K562 (cell line): ENCODE measurements at regions not wholly inside any gene's neighbourhood (a gene's known extent, or its start where the extent isn't known, plus 50 kb on each side); places are given as distances from the start of the nearest gene placed in this dataset.
"Not testable (repeated sequence)": the region's sequence is repeated elsewhere in the genome, so short reads cannot be mapped to it uniquely, and the experiment has no call there.

Source experiments
- ATAC-seq: fragments of 200-7000 bp; cut with Tn5 transposase; 3 replicates; pipeline ENCODE4 v1.9.1; 2020; ENCODE audit warnings: moderate library complexity
- BruUV-seq: library from RNA; stranded (reverse); fragments of 400-500 nt; replicated peaks from 2 replicates; lab custom pipeline; 2021; lab: Mats Ljungman, UMichigan
- CTCF ChIA-PET: fragments of 300-600 bp; formaldehyde crosslinking; extraction: SDS; loops from one replicate; lab custom pipeline; 2021; ENCODE audit warnings: low intra/inter-chr PET ratio; lab: Yijun Ruan, JAX
- POLR2A ChIA-PET: fragments of 300-600, 350-650 bp; sonication (Branson Sonifier 250); formaldehyde crosslinking; extraction: SDS; loops from one replicate; lab custom pipeline; 2021; ENCODE audit warnings: antibody characterized with exemption, inconsistent platforms; lab: Yijun Ruan, JAX
- DNase-seq, 4 experiments: peaks; one replicate each; pipeline versions ENCODE4 v3.0.0 to v3.0.0-alpha.2; 2011 to 2018; ENCODE audit warnings: low spot score in 3 of 4, mixed read lengths in 3 of 4; ENCODE audit errors: extremely low read depth in 1 of 4
- FAIRE-seq: peaks from 2 replicates; lab custom pipeline; 2011; peaks lifted over from hg19 to GRCh38; lab: Jason Lieb, UNC
- H2AFZ ChIP-seq: 2 replicates; pipeline ENCODE4 v1.6.0; 2011; ENCODE audit warnings: low read depth, low read length, control low read depth, inconsistent platforms
- H3K27ac ChIP-seq: fragments of 200-600 bp; 3 replicates; pipeline ENCODE4 v1.8.0; 2011; ENCODE audit warnings: low read depth, mild to moderate bottlenecking, control low read depth, inconsistent platforms, low read length, moderate library complexity, mixed read lengths; ENCODE audit errors: extremely low read depth
- H3K27me3 ChIP-seq, 2 experiments: fragments of 300-600 bp in 1 of 2; 2 replicates in 1 of 2; 3 replicates in 1 of 2; pipeline versions ENCODE4 v1.6.0 to v1.8.0; 2011; ENCODE audit warnings: inconsistent platforms in 2 of 2, low read length in 2 of 2, mild to moderate bottlenecking in 1 of 2, mixed read lengths in 1 of 2, moderate library complexity in 1 of 2; ENCODE audit not compliant: control insufficient read depth in 2 of 2, insufficient read depth in 2 of 2
- H3K36me3 ChIP-seq: fragments of 300-600 bp; 3 replicates; pipeline ENCODE4 v1.8.0; 2011; ENCODE audit warnings: mild to moderate bottlenecking, low read length, inconsistent platforms; ENCODE audit not compliant: control insufficient read depth, insufficient read depth
- H3K4me1 ChIP-seq, 2 experiments: fragments of 200-600 bp in 1 of 2; replicated peaks in 1 of 2; 2 replicates in 1 of 2; 3 replicates in 1 of 2; pipeline versions ENCODE4 v1.5.1 to v1.8.0; 2011; ENCODE audit warnings: inconsistent platforms in 2 of 2, low read length in 2 of 2, mild to moderate bottlenecking in 1 of 2, mixed read lengths in 1 of 2, moderate library complexity in 1 of 2; ENCODE audit not compliant: control insufficient read depth in 2 of 2, insufficient read depth in 2 of 2
- H3K4me2 ChIP-seq: 2 replicates; pipeline ENCODE4 v1.6.1; 2011; ENCODE audit warnings: low read length, control low read depth, inconsistent platforms, mixed read lengths; ENCODE audit not compliant: insufficient read depth
- H3K4me3 ChIP-seq: fragments of 200-600 bp; sonication (generic), shearing (Covaris generic); 2 replicates; pipeline ENCODE4 v1.5.1; 2016; ENCODE audit warnings: control low read depth, inconsistent platforms
- H3K79me2 ChIP-seq: fragments of 200-600 bp; 3 replicates; pipeline ENCODE4 v1.8.0; 2011; ENCODE audit warnings: low read length, inconsistent platforms; ENCODE audit not compliant: control insufficient read depth, insufficient read depth
- H3K9ac ChIP-seq, 2 experiments: 2 replicates each; pipeline versions ENCODE4 v1.6.0 to v1.6.1; 2011; ENCODE audit warnings: low read depth in 2 of 2, low read length in 2 of 2, control low read depth in 1 of 2, inconsistent platforms in 1 of 2, mild to moderate bottlenecking in 1 of 2, mixed read lengths in 1 of 2; ENCODE audit not compliant: insufficient read depth in 1 of 2
- H3K9me1 ChIP-seq: one replicate; pipeline ENCODE4 v1.6.0; 2011; ENCODE audit warnings: inconsistent platforms, mild to moderate bottlenecking, low read length, moderate library complexity; ENCODE audit not compliant: control insufficient read depth, insufficient read depth
- H3K9me3 ChIP-seq: replicated peaks from 2 replicates; pipeline ENCODE4 v1.5.1; 2011; ENCODE audit warnings: low read depth, low read length, inconsistent platforms; ENCODE audit not compliant: control insufficient read depth, insufficient read depth
- H4K20me1 ChIP-seq: replicated peaks from 2 replicates; pipeline ENCODE4 v1.6.1; 2011; ENCODE audit warnings: low read length, inconsistent platforms, mixed read lengths; ENCODE audit not compliant: control insufficient read depth, insufficient read depth
- CBFB ChIP-seq: sonication (generic); formaldehyde crosslinking; IDR thresholded peaks from 2 replicates; pipeline ENCODE4 v1.4.0; 2020; ENCODE audit warnings: mild to moderate bottlenecking, missing genetic modification reagents
- EP400 ChIP-seq: fragments of 450-650 bp; IDR thresholded peaks from 2 replicates; pipeline ENCODE4 v1.6.1; 2017; ENCODE audit warnings: antibody characterized with exemption, mild to moderate bottlenecking, moderate library complexity
- HMGN3 ChIP-seq: IDR thresholded peaks from 2 replicates; pipeline ENCODE4 v1.6.1; 2011; ENCODE audit warnings: borderline replicate concordance, low read depth, mild to moderate bottlenecking, mixed read lengths, low read length; ENCODE audit not compliant: insufficient read length; ENCODE audit errors: extremely low read depth
- KDM2B ChIP-seq: fragments of 250-450 bp; sonication (Bioruptor Pico); IDR thresholded peaks from 2 replicates; pipeline ENCODE4 v1.8.0; 2021; ENCODE audit warnings: mild to moderate bottlenecking, moderate library complexity
- POLR2H ChIP-seq: IDR thresholded peaks from 2 replicates; pipeline ENCODE4 v1.6.1; 2016; ENCODE audit warnings: missing genetic modification characterization, low read depth, mild to moderate bottlenecking, control low read depth, missing compliant biosample characterization, moderate library complexity
- RB1 ChIP-seq: fragments of 450-650 bp; IDR thresholded peaks from 2 replicates; pipeline ENCODE4 v1.6.1; 2017; ENCODE audit warnings: low read depth, mild to moderate bottlenecking
- RBM25 ChIP-seq: fragments of 200-400 bp; formaldehyde crosslinking; IDR thresholded peaks from 2 replicates; pipeline ENCODE4 v1.6.1; 2018; ENCODE audit warnings: low read length, low read depth, moderate library complexity; ENCODE audit not compliant: severe bottlenecking
- SAFB2 ChIP-seq: fragments of 200-400 bp; formaldehyde crosslinking; IDR thresholded peaks from 2 replicates; pipeline ENCODE4 v1.6.1; 2018; ENCODE audit warnings: borderline replicate concordance, low read length, low read depth, moderate library complexity; ENCODE audit not compliant: severe bottlenecking
- SMARCB1 ChIP-seq: IDR thresholded peaks from 2 replicates; pipeline ENCODE4 v1.6.1; 2011; ENCODE audit warnings: improper control_type of control experiment, low read depth; ENCODE audit not compliant: insufficient read length
- TCFL5 ChIP-seq: fragments of 250-450 bp; sonication (Bioruptor Pico); conservative IDR thresholded peaks from 2 replicates; pipeline ENCODE4 v1.6.1; 2021; ENCODE audit warnings: mild to moderate bottlenecking, moderate library complexity, matching md5 sums
- ZFP1 ChIP-seq: fragments of 450-650 bp; formaldehyde crosslinking; IDR thresholded peaks from 2 replicates; pipeline ENCODE4 v1.4.0; 2020; ENCODE audit warnings: mild to moderate bottlenecking, mixed read lengths
- ZFP30 ChIP-seq: fragments of 250-450 bp; sonication (Bioruptor Pico); IDR thresholded peaks from 2 replicates; pipeline ENCODE4 v1.8.0; 2022; ENCODE audit warnings: moderate library complexity, mild to moderate bottlenecking, inconsistent platforms, borderline replicate concordance
- WGBS: fragments of 100-300 bp; shearing (Covaris generic); methylation state at CpG from one replicate; pipeline ENCODE4 v1.1.6; 2016; ENCODE audit warnings: low coverage, mixed read lengths; ENCODE audit not compliant: insufficient coverage; ENCODE audit errors: missing lambda C conversion rate; 5-methylcytosine and 5-hydroxymethylcytosine counted together
- in situ Hi-C: fragments of 300-500 bp; cut with MboI; formaldehyde crosslinking; loops from 4 replicates; pipeline ENCODE4 v1.15.0; 2018; ENCODE audit warnings: inconsistent platforms, mixed read lengths
- intact Hi-C: fragments of 100-400 bp; cut with micrococcal nuclease; formaldehyde crosslinking; loops from 2 replicates; pipeline ENCODE4 v1.14.2; 2022

DNA sequence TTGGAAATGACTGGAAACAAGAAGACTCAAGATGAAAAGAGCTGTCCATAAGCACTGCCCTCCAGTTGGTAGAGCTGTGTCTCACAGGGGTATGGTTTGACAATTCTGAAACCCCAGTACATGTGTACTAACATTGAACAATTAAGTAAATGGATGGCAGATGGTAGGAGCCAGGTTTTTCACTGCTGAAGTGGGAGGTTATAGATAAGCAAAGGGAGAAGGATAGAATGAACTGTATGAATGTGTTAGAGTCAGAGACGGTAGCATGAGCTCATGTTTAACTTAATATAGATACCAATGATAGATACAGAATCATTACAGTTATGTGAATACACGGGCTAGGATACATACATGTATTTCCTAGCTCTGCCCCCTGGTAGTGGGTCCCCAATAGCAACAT lies 95.0 kb upstream of the SIRPA start (continued):
- TF ChIP-seq SAFB2 (no peak), ZFP1 (CRISPR knock-in tag) (no peak)
- TF ChIP-seq, all 486 proteins: peak for 0

DNA sequence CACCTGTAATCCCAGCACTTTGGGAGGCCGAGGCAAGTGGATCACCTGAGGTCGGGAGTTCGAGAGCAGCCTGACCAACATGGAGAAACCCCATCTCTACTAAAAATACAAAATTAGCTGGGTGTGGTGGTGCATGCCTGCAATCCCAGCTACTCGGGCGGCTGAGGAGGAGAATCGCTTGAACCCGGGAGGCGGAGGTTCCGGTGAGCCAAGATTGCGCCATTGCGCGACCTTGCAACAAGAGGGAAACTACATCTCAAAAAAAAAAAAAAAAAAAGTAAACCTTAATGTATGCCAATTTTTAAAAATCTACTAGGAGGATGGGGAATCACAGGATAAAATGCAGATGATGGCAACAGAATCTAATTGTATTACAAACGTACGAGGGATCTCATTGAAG lies 95.5 kb upstream of the SIRPA start:
- CTCF ChIA-PET, H3K4me1 ChIP-seq, H2AFZ ChIP-seq, H3K9me3 ChIP-seq, H3K79me2 ChIP-seq, H4K20me1 ChIP-seq, FAIRE-seq, H3K4me3 ChIP-seq, H3K9me1 ChIP-seq, H3K9ac ChIP-seq, in situ Hi-C loops, H3K36me3 ChIP-seq, DNase-seq, POLR2A ChIA-PET, H3K4me2 ChIP-seq, intact Hi-C loops, ATAC-seq, BruUV-seq, H3K27ac ChIP-seq: not testable (repeated sequence)
- H3K27me3 ChIP-seq, result peaks cover 4 to 24% of the 10 kb centered on the region in 2 experiments; a peak in 3 of 5 replicates
- WGBS, result 5% methylated on average over 7 of the region's 14 CpGs

DNA sequence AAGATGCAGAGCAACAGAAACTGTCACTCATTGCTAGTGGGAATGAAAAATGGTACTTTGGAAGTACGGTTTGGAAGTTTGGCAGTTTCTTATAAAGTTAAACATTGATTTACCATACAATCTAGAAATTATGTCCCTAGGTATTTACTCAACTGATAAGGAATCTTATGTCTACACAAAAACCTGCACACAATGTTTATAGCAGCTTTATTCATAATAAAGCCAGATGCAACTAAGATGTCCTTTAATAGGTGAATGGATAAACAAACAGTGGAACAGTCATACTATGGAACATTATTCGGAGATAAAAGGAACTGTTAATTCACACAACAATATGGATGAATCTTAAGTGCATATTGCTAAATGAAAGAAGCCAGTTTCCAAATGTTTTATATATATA lies 96.2 kb upstream of the SIRPA start:
- H3K9me3 ChIP-seq, result no peaks in the 10 kb centered on the region
- no peak overlapping the region for H3K4me3 ChIP-seq
- no peak for ATAC-seq
- H4K20me1 ChIP-seq, result no peaks in the 10 kb centered on the region
- H3K27me3 ChIP-seq, result peaks cover 4 to 17% of the 10 kb centered on the region in 2 experiments; a peak in 3 of 5 replicates
- H3K4me2 ChIP-seq, result no peak overlapping the region
- ChIA-PET CTCF (no interaction called here), POLR2A (no interaction called here)
- H3K9me1 ChIP-seq, result no peaks in the 10 kb centered on the region
- DNase-seq, result no peak
- intact Hi-C loops, result no loop called here
- no peaks in the 10 kb centered on the region for H3K79me2 ChIP-seq
- H3K9ac ChIP-seq, result no peak overlapping the region
- H3K4me1 ChIP-seq, result peaks cover 0 to 5% of the 10 kb centered on the region in 2 experiments; a peak in 2 of 5 replicates
- BruUV-seq, result no TSS peak
- 0% methylated on average over 2 of the region's 2 CpGs for WGBS
- no peak overlapping the region for H3K27ac ChIP-seq
- no peak overlapping the region for H2AFZ ChIP-seq
- H3K36me3 ChIP-seq, result no peaks in the 10 kb centered on the region
- no peak for FAIRE-seq
- in situ Hi-C loops, result no loop called here
- TF ChIP-seq ZFP30 (CRISPR knock-in tag) (no peak), EP400 (no peak), RBM25 (no peak), RB1 (no peak), POLR2H (no peak), TCFL5 (CRISPR knock-in tag) (no peak), CBFB (CRISPR knock-in tag) (no peak), HMGN3 (no peak), KDM2B (CRISPR knock-in tag) (no peak), SMARCB1 (no peak)
